ENCODE measurements at regions not wholly inside any gene's neighbourhood (a gene's known extent, or its start where the extent isn't known, plus 50 kb on each side); places are given as distances from the start of the nearest gene placed in this dataset.
A peak's percentile ranks its signal among the peaks of the same experiment; 100 is the strongest.

- H3K4me3 ChIP-seq (ENCODE audit: low read depth, low read length) = no peak overlapping the region
- no peak for DNase-seq (ENCODE audit: low read depth)
- TF ChIP-seq, protein P1, sequence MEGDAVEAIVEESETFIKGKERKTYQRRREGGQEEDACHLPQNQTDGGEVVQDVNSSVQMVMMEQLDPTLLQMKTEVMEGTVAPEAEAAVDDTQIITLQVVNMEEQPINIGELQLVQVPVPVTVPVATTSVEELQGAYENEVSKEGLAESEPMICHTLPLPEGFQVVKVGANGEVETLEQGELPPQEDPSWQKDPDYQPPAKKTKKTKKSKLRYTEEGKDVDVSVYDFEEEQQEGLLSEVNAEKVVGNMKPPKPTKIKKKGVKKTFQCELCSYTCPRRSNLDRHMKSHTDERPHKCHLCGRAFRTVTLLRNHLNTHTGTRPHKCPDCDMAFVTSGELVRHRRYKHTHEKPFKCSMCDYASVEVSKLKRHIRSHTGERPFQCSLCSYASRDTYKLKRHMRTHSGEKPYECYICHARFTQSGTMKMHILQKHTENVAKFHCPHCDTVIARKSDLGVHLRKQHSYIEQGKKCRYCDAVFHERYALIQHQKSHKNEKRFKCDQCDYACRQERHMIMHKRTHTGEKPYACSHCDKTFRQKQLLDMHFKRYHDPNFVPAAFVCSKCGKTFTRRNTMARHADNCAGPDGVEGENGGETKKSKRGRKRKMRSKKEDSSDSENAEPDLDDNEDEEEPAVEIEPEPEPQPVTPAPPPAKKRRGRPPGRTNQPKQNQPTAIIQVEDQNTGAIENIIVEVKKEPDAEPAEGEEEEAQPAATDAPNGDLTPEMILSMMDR (IDR thresholded peaks at IDR 0.05; ENCODE audit: insufficient read depth, low read length) = no peak
Measured at GRCh38 chr6:88236612-88237360, 70.6 kb upstream of the CNR1 start.

- TF ChIP-seq, protein P1 (IDR thresholded peaks at IDR 0.05; ENCODE audit: insufficient read depth, low read length) = no peak
- H3K4me3 ChIP-seq (ENCODE audit: low read depth, low read length) = no peak overlapping the region
- DNase-seq (ENCODE audit: low read depth) = no peak
Measured at GRCh38 chr6:88232753-88233152, 66.6 kb upstream of the CNR1 start.

DNA sequence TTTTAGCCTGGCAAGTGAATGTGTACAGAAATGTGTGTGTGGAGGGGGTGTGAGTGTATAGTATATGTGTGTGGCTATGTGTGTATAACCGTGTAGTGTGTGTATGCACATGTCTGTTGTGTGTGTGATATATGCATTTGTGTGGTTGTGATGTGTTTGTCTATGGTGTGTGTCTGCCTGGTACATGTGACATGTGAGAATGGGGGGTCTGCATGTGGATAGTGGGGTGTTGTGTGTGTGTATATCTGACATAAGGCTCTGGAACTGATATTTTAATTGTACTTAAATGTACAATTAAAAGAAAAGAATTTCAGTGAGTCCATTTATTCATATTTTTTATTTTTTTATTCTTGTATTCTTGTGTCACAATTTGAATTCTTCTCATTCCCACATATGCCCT is 57.2 kb upstream of the CNR1 start:
- no peak for DNase-seq (ENCODE audit: low read depth)
- no peak overlapping the region for H3K4me3 ChIP-seq (ENCODE audit: low read depth, low read length)
- TF ChIP-seq, protein P1 (IDR thresholded peaks at IDR 0.05; ENCODE audit: insufficient read depth, low read length) = no peak

GRCh38 chr6:88220493-88220892 is 54.3 kb upstream of the CNR1 start:
- peak; percentile 4 for DNase-seq (ENCODE audit: low read depth)
- H3K4me3 ChIP-seq (ENCODE audit: low read depth, low read length) = no peak overlapping the region
- TF ChIP-seq, protein P1 (IDR thresholded peaks at IDR 0.05; ENCODE audit: insufficient read depth, low read length) = no peak

- DNase-seq (ENCODE audit: low read depth) = no peak
- TF ChIP-seq, protein P1 (IDR thresholded peaks at IDR 0.05; ENCODE audit: insufficient read depth, low read length) = no peak
- no peak overlapping the region for H3K4me3 ChIP-seq (ENCODE audit: low read depth, low read length)
Measured at GRCh38 chr6:88216182-88216581, 50.0 kb upstream of the CNR1 start.

Measured in fibroblast of the aortic adventitia (primary cell).